ENCODE measurements at regions not wholly inside any gene's neighbourhood (a gene's known extent, or its start where the extent isn't known, plus 50 kb on each side); places are given as distances from the start of the nearest gene placed in this dataset.

DNA sequence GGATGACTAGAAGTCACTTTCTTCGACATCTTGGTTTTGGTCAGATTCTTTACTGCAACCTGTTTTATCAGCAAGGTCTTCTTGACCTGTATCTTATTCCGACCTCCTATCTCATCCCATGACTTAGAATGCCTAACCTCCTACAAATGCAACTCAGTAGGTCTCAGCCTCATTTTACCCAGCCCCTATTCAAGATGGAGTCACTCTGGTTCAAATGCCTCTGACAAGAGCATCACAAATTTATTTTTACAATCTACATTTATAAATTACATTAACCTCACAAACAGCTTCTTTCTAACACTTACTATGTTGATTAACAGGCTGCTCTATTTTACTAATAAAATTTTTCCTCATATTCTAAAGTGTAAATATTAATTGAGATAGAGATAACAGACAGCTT is 867.0 kb upstream of the CNTN5 start:
- TF ChIP-seq CREB1 (IDR thresholded peaks at IDR 0.05; ENCODE audit: low read depth) (no peak), EZH2 (IDR thresholded peaks at IDR 0.05; ENCODE audit: borderline replicate concordance, control insufficient read depth, low read depth, low read length) (no peak), EP300 (IDR thresholded peaks at IDR 0.05; ENCODE audit: borderline replicate concordance in 1 of 2, control insufficient read depth in 1 of 2, low read depth in 2 of 2, low read length in 2 of 2) (no peak)
- TF ChIP-seq, protein P1, sequence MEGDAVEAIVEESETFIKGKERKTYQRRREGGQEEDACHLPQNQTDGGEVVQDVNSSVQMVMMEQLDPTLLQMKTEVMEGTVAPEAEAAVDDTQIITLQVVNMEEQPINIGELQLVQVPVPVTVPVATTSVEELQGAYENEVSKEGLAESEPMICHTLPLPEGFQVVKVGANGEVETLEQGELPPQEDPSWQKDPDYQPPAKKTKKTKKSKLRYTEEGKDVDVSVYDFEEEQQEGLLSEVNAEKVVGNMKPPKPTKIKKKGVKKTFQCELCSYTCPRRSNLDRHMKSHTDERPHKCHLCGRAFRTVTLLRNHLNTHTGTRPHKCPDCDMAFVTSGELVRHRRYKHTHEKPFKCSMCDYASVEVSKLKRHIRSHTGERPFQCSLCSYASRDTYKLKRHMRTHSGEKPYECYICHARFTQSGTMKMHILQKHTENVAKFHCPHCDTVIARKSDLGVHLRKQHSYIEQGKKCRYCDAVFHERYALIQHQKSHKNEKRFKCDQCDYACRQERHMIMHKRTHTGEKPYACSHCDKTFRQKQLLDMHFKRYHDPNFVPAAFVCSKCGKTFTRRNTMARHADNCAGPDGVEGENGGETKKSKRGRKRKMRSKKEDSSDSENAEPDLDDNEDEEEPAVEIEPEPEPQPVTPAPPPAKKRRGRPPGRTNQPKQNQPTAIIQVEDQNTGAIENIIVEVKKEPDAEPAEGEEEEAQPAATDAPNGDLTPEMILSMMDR (IDR thresholded peaks at IDR 0.05 in 2 of 3, conservative IDR thresholded peaks at IDR 0.05 in 1 of 3; ENCODE audit: control insufficient read depth in 2 of 3, extremely low read depth in 1 of 3, insufficient read depth in 1 of 3, low read depth in 3 of 3, low read length in 3 of 3), result no peak

Data from GM12878 (cell line).